NB4 (cell line): ENCODE measurements at regions not wholly inside any gene's neighbourhood (a gene's known extent, or its start where the extent isn't known, plus 50 kb on each side); places are given as distances from the start of the nearest gene placed in this dataset.

ENCODE experiments used
- DNase-seq: peaks from one replicate; pipeline ENCODE4 v3.0.0; 2010; ENCODE audit warnings: low read depth
- H3K4me3 ChIP-seq: one replicate; pipeline ENCODE4 v1.5.1; 2011; ENCODE audit warnings: mild to moderate bottlenecking, low read depth, low read length, moderate library complexity
- MYC ChIP-seq: IDR thresholded peaks from 2 replicates; pipeline ENCODE4 v1.6.1; 2011; ENCODE audit warnings: low read depth, low read length
- POLR2A ChIP-seq: IDR thresholded peaks from 2 replicates; pipeline ENCODE4 v1.6.1; 2011; ENCODE audit warnings: mild to moderate bottlenecking; ENCODE audit not compliant: insufficient read length; ENCODE audit errors: extremely low read depth
- TF ChIP-seq, protein P1 (sequence below): IDR thresholded peaks from 2 replicates; pipeline ENCODE4 v1.6.1; 2011; ENCODE audit warnings: low read depth, low read length
- TF ChIP-seq, protein P2 (sequence below): IDR thresholded peaks from one replicate; pipeline ENCODE4 v1.5.1; 2012; ENCODE audit warnings: low read depth, low read length

DNA sequence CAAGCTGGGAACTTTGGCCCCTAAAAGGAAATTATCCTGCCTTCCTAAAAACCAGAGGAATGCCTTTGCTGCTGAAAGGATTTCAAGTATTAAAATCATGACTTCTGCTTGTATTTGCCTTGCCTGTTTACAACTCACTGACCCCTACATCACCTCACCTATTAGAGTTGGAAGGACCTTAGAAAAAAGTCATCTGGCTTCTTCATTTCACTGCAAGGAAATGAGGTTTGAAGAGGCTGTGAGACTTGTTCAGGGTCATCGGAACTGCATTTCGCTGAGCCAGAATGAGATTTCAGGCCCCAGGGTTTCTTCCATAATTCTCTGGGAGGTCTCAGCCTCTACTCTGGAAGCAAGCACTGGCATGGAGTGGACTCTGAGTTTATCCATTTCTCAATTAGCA, 304.1 kb downstream of the BUD13 start:
- TF ChIP-seq POLR2A = no peak
- no peak for TF ChIP-seq MYC
- TF ChIP-seq, protein P1, sequence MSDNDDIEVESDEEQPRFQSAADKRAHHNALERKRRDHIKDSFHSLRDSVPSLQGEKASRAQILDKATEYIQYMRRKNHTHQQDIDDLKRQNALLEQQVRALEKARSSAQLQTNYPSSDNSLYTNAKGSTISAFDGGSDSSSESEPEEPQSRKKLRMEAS = no peak
- TF ChIP-seq, protein P2, sequence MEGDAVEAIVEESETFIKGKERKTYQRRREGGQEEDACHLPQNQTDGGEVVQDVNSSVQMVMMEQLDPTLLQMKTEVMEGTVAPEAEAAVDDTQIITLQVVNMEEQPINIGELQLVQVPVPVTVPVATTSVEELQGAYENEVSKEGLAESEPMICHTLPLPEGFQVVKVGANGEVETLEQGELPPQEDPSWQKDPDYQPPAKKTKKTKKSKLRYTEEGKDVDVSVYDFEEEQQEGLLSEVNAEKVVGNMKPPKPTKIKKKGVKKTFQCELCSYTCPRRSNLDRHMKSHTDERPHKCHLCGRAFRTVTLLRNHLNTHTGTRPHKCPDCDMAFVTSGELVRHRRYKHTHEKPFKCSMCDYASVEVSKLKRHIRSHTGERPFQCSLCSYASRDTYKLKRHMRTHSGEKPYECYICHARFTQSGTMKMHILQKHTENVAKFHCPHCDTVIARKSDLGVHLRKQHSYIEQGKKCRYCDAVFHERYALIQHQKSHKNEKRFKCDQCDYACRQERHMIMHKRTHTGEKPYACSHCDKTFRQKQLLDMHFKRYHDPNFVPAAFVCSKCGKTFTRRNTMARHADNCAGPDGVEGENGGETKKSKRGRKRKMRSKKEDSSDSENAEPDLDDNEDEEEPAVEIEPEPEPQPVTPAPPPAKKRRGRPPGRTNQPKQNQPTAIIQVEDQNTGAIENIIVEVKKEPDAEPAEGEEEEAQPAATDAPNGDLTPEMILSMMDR = no peak
- no peak overlapping the region for H3K4me3 ChIP-seq
- DNase-seq = no peak

DNA sequence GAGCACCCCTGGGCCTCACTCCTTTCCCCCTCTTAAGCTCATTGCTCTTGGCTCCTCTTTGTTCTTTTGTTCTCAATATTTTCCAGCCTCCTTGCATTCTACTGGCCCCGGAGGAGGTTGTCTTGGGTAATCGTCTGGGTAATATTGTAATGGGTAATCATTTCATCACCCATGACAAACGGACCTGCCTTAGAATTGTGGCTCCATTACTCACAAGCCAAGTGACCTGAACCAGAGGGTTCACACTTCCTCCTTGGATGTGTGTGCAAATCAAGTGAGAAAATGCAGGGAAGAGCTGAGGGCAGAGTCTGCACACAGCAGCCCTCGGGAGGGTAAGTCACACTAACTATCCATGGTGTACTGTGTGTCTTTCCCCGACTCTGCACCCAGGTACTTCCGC, 305.0 kb downstream of the BUD13 start:
- peak; percentile 52 for DNase-seq
- H3K4me3 ChIP-seq = no peak overlapping the region
- TF ChIP-seq POLR2A (no peak), MYC (no peak)
- TF ChIP-seq, protein P2 = no peak
- TF ChIP-seq, protein P1 = no peak

DNA sequence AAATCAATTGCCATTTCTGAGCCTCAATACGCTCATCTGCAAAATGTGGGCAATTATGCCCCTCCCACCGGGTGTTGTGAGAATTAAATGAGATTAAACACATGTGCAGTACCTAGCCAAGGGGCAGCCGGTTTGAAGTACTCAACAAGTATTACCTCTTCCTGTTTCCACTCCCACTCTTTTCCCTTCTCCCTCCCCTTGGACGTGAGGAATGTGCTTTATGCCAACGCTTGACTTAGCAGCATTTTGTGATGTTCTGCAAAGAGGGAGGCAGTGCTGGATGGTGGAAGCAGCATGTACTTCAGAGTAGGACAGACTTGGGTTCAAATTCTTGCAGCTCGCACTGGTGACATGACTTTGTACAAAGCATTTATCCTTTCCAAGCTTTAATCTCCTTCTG, 306.0 kb downstream of the BUD13 start:
- no peak for DNase-seq
- no peak overlapping the region for H3K4me3 ChIP-seq
- TF ChIP-seq POLR2A (no peak), MYC (no peak)
- TF ChIP-seq, protein P2 = no peak
- TF ChIP-seq, protein P1 = no peak

DNA sequence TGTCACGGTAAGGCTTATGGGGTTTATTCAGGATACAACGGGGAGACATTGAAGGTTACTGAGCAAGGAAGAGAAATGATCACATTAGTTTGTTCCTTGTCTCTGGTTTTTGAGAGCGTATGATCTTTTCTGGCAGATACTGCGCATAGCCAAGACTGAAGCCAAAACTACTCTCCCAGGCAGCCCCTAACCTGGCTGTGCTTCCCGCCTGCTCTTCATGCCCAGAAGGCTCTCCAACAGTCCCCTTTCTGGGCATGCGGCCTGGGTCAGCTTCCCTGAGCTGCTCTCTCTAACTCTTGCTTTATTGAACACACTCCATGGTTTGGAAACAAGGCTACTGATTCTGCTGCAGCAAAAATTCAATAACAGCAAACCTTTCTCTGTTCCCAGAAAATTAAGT, 306.6 kb downstream of the BUD13 start:
- no peak overlapping the region for H3K4me3 ChIP-seq
- DNase-seq = no peak
- TF ChIP-seq, protein P2 = no peak
- TF ChIP-seq POLR2A (no peak), MYC (no peak)
- TF ChIP-seq, protein P1 = no peak

DNA sequence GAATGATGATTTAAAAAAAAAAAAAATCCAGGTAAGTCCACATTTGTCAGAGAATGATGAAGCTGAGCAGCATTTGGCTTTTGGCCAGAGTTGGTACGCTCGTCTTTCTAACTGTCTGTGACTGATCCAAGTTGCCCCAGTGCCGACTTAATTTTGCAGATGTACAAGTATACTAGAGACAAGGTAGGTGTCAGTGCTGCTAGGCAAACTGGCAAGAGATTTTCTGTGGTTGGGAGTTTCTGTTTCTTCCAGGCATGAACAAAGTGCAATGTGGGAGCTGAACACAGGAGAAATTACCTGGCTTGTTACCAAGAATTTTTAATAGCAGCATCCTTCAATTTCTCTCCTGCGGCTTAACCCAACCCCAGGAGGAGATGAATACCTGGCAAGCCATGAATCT, 307.7 kb downstream of the BUD13 start:
- TF ChIP-seq MYC (no peak), POLR2A (no peak)
- TF ChIP-seq, protein P2 = no peak
- TF ChIP-seq, protein P1 = no peak
- no peak for DNase-seq
- no peak overlapping the region for H3K4me3 ChIP-seq

DNA sequence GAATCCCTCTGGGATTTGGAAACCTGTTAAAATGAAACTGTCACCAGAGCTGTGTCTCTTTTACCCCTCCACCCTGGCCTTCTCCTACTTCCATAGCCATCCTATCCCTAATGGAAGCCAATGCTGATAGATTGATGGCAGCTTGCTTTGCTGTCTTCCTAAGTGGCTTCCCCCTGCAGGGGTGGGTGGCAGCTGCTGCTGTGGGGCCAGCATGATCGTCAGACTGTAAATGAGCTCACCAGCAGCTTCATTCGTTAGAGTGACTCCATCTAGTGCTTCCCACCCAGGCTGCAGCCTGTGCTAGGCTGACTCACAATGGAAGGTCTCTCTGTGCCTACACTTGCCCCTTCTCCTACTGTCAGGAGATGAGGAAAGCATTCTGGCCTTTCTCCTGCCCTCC, 311.0 kb downstream of the BUD13 start:
- peak; percentile 6 for DNase-seq
- no peak overlapping the region for H3K4me3 ChIP-seq
- no peak for TF ChIP-seq POLR2A
